ENCODE measurements at regions not wholly inside any gene's neighbourhood (a gene's known extent, or its start where the extent isn't known, plus 50 kb on each side); places are given as distances from the start of the nearest gene placed in this dataset.

DNA sequence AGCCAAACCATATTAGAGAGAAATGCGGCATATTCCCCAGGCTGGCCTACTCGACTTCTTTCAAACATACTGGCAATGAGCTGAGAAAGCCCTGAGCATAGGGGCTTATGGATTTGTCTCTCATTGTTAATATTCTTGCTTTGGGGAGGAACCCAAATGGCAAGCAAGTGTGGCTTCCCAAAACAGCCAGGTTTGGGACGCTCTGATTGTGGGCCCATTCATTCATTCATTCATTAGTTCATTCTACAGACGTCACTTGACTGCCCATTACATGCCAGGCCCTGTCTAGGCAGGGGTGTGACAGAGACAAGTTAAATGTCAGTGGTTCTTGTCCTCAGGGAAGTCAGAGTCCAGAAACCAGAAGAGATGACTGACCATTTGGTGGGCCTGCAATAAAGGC lies 77.4 kb upstream of the THBS1 start:
- no peak for ATAC-seq (ENCODE audit: poor library complexity)
- intact Hi-C loops (cut with DNase I, micrococcal nuclease) = no loop called here
- Mint-ChIP-seq H3K9me3 (no peaks in the 10 kb centered on the region), H3K27me3 (peaks cover 3% of the 10 kb centered on the region), H3K4me3 (no peak overlapping the region), H3K27ac (no peak overlapping the region), H3K4me1 (ENCODE audit: low read depth) (no peaks in the 10 kb centered on the region), H3K36me3 (ENCODE audit: low read depth) (no peaks in the 10 kb centered on the region)
- no peaks in the 10 kb centered on the region for H3K4me1 ChIP-seq (ENCODE audit: insufficient read depth, low read length)
- DNase-seq = no peak
- no peaks in the 10 kb centered on the region for H3K36me3 ChIP-seq (ENCODE audit: insufficient read depth, low read length)
- POLR2A ChIA-PET = no interaction called here
- TF ChIP-seq, protein P1, sequence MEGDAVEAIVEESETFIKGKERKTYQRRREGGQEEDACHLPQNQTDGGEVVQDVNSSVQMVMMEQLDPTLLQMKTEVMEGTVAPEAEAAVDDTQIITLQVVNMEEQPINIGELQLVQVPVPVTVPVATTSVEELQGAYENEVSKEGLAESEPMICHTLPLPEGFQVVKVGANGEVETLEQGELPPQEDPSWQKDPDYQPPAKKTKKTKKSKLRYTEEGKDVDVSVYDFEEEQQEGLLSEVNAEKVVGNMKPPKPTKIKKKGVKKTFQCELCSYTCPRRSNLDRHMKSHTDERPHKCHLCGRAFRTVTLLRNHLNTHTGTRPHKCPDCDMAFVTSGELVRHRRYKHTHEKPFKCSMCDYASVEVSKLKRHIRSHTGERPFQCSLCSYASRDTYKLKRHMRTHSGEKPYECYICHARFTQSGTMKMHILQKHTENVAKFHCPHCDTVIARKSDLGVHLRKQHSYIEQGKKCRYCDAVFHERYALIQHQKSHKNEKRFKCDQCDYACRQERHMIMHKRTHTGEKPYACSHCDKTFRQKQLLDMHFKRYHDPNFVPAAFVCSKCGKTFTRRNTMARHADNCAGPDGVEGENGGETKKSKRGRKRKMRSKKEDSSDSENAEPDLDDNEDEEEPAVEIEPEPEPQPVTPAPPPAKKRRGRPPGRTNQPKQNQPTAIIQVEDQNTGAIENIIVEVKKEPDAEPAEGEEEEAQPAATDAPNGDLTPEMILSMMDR (IDR thresholded peaks at IDR 0.05) = no peak
- CTCF ChIA-PET = no interaction called here
- no peak overlapping the region for H3K27ac ChIP-seq (ENCODE audit: low read depth in 1 of 2, low read length in 2 of 2)
- no peaks in the 10 kb centered on the region for H3K9me3 ChIP-seq (ENCODE audit: control insufficient read depth in 1 of 2, insufficient read depth in 1 of 2, low read length in 2 of 2)
- H3K27me3 ChIP-seq (ENCODE audit: control insufficient read depth in 1 of 2, insufficient read depth in 2 of 2, low read length in 2 of 2) = peaks cover 0 to 6% of the 10 kb centered on the region in 2 experiments
- no peak overlapping the region for H3K4me3 ChIP-seq (ENCODE audit: low read length)

DNA sequence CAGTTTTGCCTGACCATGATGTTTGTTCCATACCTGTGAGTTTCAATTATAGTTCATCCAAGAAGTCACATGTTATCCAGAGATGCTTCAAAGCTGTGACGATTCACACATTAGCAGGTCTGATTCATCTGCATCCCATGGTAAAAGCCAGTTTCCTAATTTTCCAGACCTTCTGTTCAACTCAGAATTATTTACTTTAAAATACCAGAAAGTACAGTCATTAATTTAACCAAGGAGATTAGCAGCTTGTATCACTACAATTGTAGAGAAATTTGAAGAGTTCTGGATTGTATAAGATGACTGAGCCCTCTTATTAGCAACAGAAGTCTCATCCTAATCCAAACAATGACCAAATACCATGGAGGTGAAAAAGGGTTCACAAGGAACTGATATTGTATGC lies 76.1 kb upstream of the THBS1 start:
- Mint-ChIP-seq H3K9me3 (no peaks in the 10 kb centered on the region), H3K4me3 (no peak overlapping the region), H3K36me3 (ENCODE audit: low read depth) (no peaks in the 10 kb centered on the region), H3K4me1 (ENCODE audit: low read depth) (no peaks in the 10 kb centered on the region), H3K27me3 (peaks cover 8% of the 10 kb centered on the region), H3K27ac (no peak overlapping the region)
- CTCF ChIA-PET = interaction anchor here (0.9 kb wide), 1 partner anchor 11 kb away, joined by 3 read pairs; no protein-coding TSS in a partner anchor
- Histone ChIP-seq H3K4me1 (ENCODE audit: insufficient read depth, low read length) (no peaks in the 10 kb centered on the region), H3K27ac (ENCODE audit: low read depth in 1 of 2, low read length in 2 of 2) (no peak overlapping the region), H3K36me3 (ENCODE audit: insufficient read depth, low read length) (no peaks in the 10 kb centered on the region), H3K9me3 (ENCODE audit: control insufficient read depth in 1 of 2, insufficient read depth in 1 of 2, low read length in 2 of 2) (no peaks in the 10 kb centered on the region), H3K27me3 (ENCODE audit: control insufficient read depth in 1 of 2, insufficient read depth in 2 of 2, low read length in 2 of 2) (peaks cover under 1 to 6% of the 10 kb centered on the region in 2 experiments), H3K4me3 (ENCODE audit: low read length) (no peak overlapping the region)
- ATAC-seq (ENCODE audit: poor library complexity) (no peak), DNase-seq (no peak)
- intact Hi-C loops (cut with DNase I, micrococcal nuclease) = no loop called here
- POLR2A ChIA-PET = no interaction called here
- TF ChIP-seq, protein P1 (IDR thresholded peaks at IDR 0.05) = no peak

DNA sequence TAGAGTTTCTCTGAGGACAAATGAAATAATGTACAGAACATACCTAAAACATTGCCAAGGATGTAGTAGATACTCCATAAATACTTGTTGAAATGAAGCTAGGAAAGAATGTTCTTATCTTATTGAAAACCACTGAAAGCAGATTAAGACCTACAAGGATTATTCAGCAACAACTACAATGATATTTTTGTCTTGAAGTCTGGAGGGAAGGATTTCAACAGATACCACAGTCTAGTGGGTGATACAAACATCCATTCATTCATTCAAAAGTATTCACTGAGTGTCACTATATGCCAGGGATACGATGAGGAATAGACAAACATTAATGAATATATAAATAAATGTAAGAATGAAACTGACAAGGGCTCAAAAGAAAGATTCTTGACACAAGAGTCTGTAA lies 74.7 kb upstream of the THBS1 start:
- peaks cover 6 to 7% of the 10 kb centered on the region in 2 experiments for H3K27me3 ChIP-seq (ENCODE audit: control insufficient read depth in 1 of 2, insufficient read depth in 2 of 2, low read length in 2 of 2)
- Mint-ChIP-seq H3K9me3 (no peaks in the 10 kb centered on the region), H3K27me3 (peaks cover 22% of the 10 kb centered on the region), H3K27ac (no peak overlapping the region), H3K4me3 (no peak overlapping the region), H3K36me3 (ENCODE audit: low read depth) (no peaks in the 10 kb centered on the region), H3K4me1 (ENCODE audit: low read depth) (no peaks in the 10 kb centered on the region)
- H3K4me3 ChIP-seq (ENCODE audit: low read length) = no peak overlapping the region
- H3K4me1 ChIP-seq (ENCODE audit: insufficient read depth, low read length) = no peaks in the 10 kb centered on the region
- ChIA-PET POLR2A (no interaction called here), CTCF (no interaction called here)
- H3K36me3 ChIP-seq (ENCODE audit: insufficient read depth, low read length) = no peaks in the 10 kb centered on the region
- TF ChIP-seq, protein P1 (IDR thresholded peaks at IDR 0.05) = no peak
- intact Hi-C loops (cut with DNase I, micrococcal nuclease) = no loop called here
- no peak for DNase-seq
- no peaks in the 10 kb centered on the region for H3K9me3 ChIP-seq (ENCODE audit: control insufficient read depth in 1 of 2, insufficient read depth in 1 of 2, low read length in 2 of 2)
- no peak for ATAC-seq (ENCODE audit: poor library complexity)
- no peak overlapping the region for H3K27ac ChIP-seq (ENCODE audit: low read depth in 1 of 2, low read length in 2 of 2)

Data from CD4-positive, alpha-beta T cell (primary cell).